ENCODE measurements at regions not wholly inside any gene's neighbourhood (a gene's known extent, or its start where the extent isn't known, plus 50 kb on each side); places are given as distances from the start of the nearest gene placed in this dataset.

GRCh38 chr12:92028441-92028709 is 117.3 kb downstream of the BTG1 start:
- CTCF ChIA-PET, result interaction anchor here (0.7 to 0.8 kb wide), 2 partner anchors 25 to 217 kb away, joined by 3 read pairs; no protein-coding TSS in a partner anchor
- H3K36me3 ChIP-seq (replicated peaks in 1 of 2; ENCODE audit: control extremely low read depth in 1 of 2, control insufficient read depth in 1 of 2, extremely low read depth in 1 of 2, insufficient read depth in 2 of 2, low read length in 1 of 2), result no peaks in the 10 kb centered on the region
- no peaks in the 10 kb centered on the region for H3K27me3 ChIP-seq (replicated peaks in 1 of 4; ENCODE audit: control extremely low read depth in 1 of 4, control insufficient read depth in 3 of 4, insufficient read depth in 4 of 4, low read length in 3 of 4)
- DNase-seq (no peak), ATAC-seq (ENCODE audit: low read depth) (no peak)
- no peak for TF ChIP-seq EZH2 (IDR thresholded peaks at IDR 0.05; ENCODE audit: borderline replicate concordance, insufficient read depth, low read depth, low read length, poor library complexity, severe bottlenecking)
- TF ChIP-seq CTCF (IDR thresholded peaks at IDR 0.05), result no peak
- no peak overlapping the region for H3K4me2 ChIP-seq (replicated peaks; ENCODE audit: low read depth, low read length, poor library complexity, severe bottlenecking)
- Mint-ChIP-seq H3K27ac (no peak overlapping the region), H3K9me3 (ENCODE audit: insufficient read depth) (no peaks in the 10 kb centered on the region), H3K4me3 (no peak overlapping the region), H3K4me1 (peaks cover 32% of the 10 kb centered on the region), H3K27me3 (no peaks in the 10 kb centered on the region)
- H4K20me1 ChIP-seq (ENCODE audit: control insufficient read depth, insufficient read depth, low read length, poor library complexity, severe bottlenecking), result no peaks in the 10 kb centered on the region
- H3K27ac ChIP-seq (ENCODE audit: low read length in 2 of 2), result no peak overlapping the region
- POLR2A ChIA-PET, result no interaction called here
- H3K4me1 ChIP-seq (ENCODE audit: control insufficient read depth in 2 of 2, insufficient read depth in 2 of 2, low read length in 2 of 2), result peaks cover 14 to 18% of the 10 kb centered on the region in 2 donors
- no peak overlapping the region for H3K4me3 ChIP-seq (ENCODE audit: control extremely low read depth in 1 of 5, extremely low read depth in 1 of 5, insufficient read depth in 1 of 5, low read depth in 2 of 5, low read length in 4 of 5)
- intact Hi-C loops (cut with micrococcal nuclease), result no loop called here
- H3K9me3 ChIP-seq (ENCODE audit: control extremely low read depth in 1 of 3, control insufficient read depth in 2 of 3, insufficient read depth in 1 of 3, low read length in 2 of 3), result no peaks in the 10 kb centered on the region
- no peak overlapping the region for H2AFZ ChIP-seq (ENCODE audit: insufficient read depth, low read depth, low read length, poor library complexity, severe bottlenecking)
- no peak overlapping the region for H3K9ac ChIP-seq (ENCODE audit: low read length)
- WGBS (ENCODE audit: insufficient coverage), result no CpG with 5 or more reads among the region's 1 CpG
- H3K79me2 ChIP-seq (ENCODE audit: control insufficient read depth, insufficient read depth, low read length), result no peaks in the 10 kb centered on the region

GRCh38 chr12:92027701-92028440 is 117.8 kb downstream of the BTG1 start:
- Histone ChIP-seq H3K9me3 (ENCODE audit: control extremely low read depth in 1 of 3, control insufficient read depth in 2 of 3, insufficient read depth in 1 of 3, low read length in 2 of 3) (no peaks in the 10 kb centered on the region), H3K27ac (ENCODE audit: low read length in 2 of 2) (no peak overlapping the region), H3K4me1 (ENCODE audit: control insufficient read depth in 2 of 2, insufficient read depth in 2 of 2, low read length in 2 of 2) (peaks cover 14 to 18% of the 10 kb centered on the region in 2 donors), H3K27me3 (replicated peaks in 1 of 4; ENCODE audit: control extremely low read depth in 1 of 4, control insufficient read depth in 3 of 4, insufficient read depth in 4 of 4, low read length in 3 of 4) (no peaks in the 10 kb centered on the region), H3K9ac (ENCODE audit: low read length) (no peak overlapping the region), H3K4me2 (replicated peaks; ENCODE audit: low read depth, low read length, poor library complexity, severe bottlenecking) (no peak overlapping the region), H3K36me3 (replicated peaks in 1 of 2; ENCODE audit: control extremely low read depth in 1 of 2, control insufficient read depth in 1 of 2, extremely low read depth in 1 of 2, insufficient read depth in 2 of 2, low read length in 1 of 2) (no peaks in the 10 kb centered on the region), H3K79me2 (ENCODE audit: control insufficient read depth, insufficient read depth, low read length) (no peaks in the 10 kb centered on the region), H3K4me3 (ENCODE audit: control extremely low read depth in 1 of 5, extremely low read depth in 1 of 5, insufficient read depth in 1 of 5, low read depth in 2 of 5, low read length in 4 of 5) (no peak overlapping the region), H2AFZ (ENCODE audit: insufficient read depth, low read depth, low read length, poor library complexity, severe bottlenecking) (no peak overlapping the region), H4K20me1 (ENCODE audit: control insufficient read depth, insufficient read depth, low read length, poor library complexity, severe bottlenecking) (no peaks in the 10 kb centered on the region)
- ChIA-PET POLR2A (no interaction called here), CTCF (interaction anchor here (0.8 kb wide), 1 partner anchor 217 kb away, joined by 3 read pairs; no protein-coding TSS in a partner anchor)
- Mint-ChIP-seq H3K9me3 (ENCODE audit: insufficient read depth) (no peaks in the 10 kb centered on the region), H3K4me1 (peaks cover 31% of the 10 kb centered on the region), H3K27me3 (no peaks in the 10 kb centered on the region), H3K27ac (no peak overlapping the region), H3K4me3 (no peak overlapping the region)
- no peak for ATAC-seq (ENCODE audit: low read depth)
- DNase-seq, result no peak
- TF ChIP-seq EZH2 (IDR thresholded peaks at IDR 0.05; ENCODE audit: borderline replicate concordance, insufficient read depth, low read depth, low read length, poor library complexity, severe bottlenecking) (no peak), CTCF (IDR thresholded peaks at IDR 0.05) (no peak)
- intact Hi-C loops (cut with micrococcal nuclease), result no loop called here
- 100% methylated on average over 1 of the region's 4 CpGs for WGBS (ENCODE audit: insufficient coverage)
